ENCODE measurements at regions not wholly inside any gene's neighbourhood (a gene's known extent, or its start where the extent isn't known, plus 50 kb on each side); places are given as distances from the start of the nearest gene placed in this dataset.

GRCh38 chr7:81607987-81608386 is 161.9 kb downstream of the HGF start:
- TF ChIP-seq EZH2 (IDR thresholded peaks at IDR 0.05; ENCODE audit: insufficient read depth, poor library complexity, severe bottlenecking), result no peak
- TF ChIP-seq EZH2phosphoT487 (IDR thresholded peaks at IDR 0.05; ENCODE audit: insufficient read depth, low read depth), result no peak
